A673 (cell line): ENCODE measurements at regions not wholly inside any gene's neighbourhood (a gene's known extent, or its start where the extent isn't known, plus 50 kb on each side); places are given as distances from the start of the nearest gene placed in this dataset.

Source experiments
- BruUV-seq: library from RNA; stranded (reverse); fragments of 400-500 nt; replicated peaks from 2 replicates; lab custom pipeline; 2021; lab: Mats Ljungman, UMichigan
- CTCF ChIA-PET: fragments of 300-600 bp; sonication (Branson Sonifier 250); formaldehyde crosslinking; loops from one replicate; lab custom pipeline; 2022; ENCODE audit warnings: antibody characterized with exemption; lab: Charles Lee
- POLR2A ChIA-PET: fragments of 300-600 bp; sonication (Branson Sonifier 250); formaldehyde crosslinking; loops from one replicate; lab custom pipeline; 2022; ENCODE audit warnings: antibody characterized with exemption; ENCODE audit not compliant: low non-redundant PET; lab: Charles Lee
- DNase-seq: peaks from one replicate; pipeline ENCODE4 v3.0.0-alpha.2; 2015; ENCODE audit warnings: low spot score
- H3K27ac ChIP-seq: fragments of 200-600 bp; sonication (generic); 2 replicates; pipeline ENCODE4 v1.5.1; 2016; ENCODE audit warnings: mixed run types, low read depth, mild to moderate bottlenecking, mixed read lengths, antibody characterized with exemption, low read length; ENCODE audit not compliant: poor library complexity, severe bottlenecking
- H3K27me3 ChIP-seq: fragments of 200-600 bp; sonication (generic); replicated peaks from 2 replicates; pipeline ENCODE4 v1.6.1; 2017; ENCODE audit warnings: mixed run types, low read depth, mild to moderate bottlenecking, mixed read lengths, antibody characterized with exemption, low read length; ENCODE audit not compliant: insufficient read depth, poor library complexity
- H3K36me3 ChIP-seq: fragments of 200-600 bp; sonication (generic); 2 replicates; pipeline ENCODE4 v1.6.1; 2016; ENCODE audit warnings: mixed run types, mild to moderate bottlenecking, mixed read lengths, antibody characterized with exemption, low read length; ENCODE audit not compliant: insufficient read depth, poor library complexity, severe bottlenecking
- H3K4me1 ChIP-seq: fragments of 200-600 bp; sonication (generic); 2 replicates; pipeline ENCODE4 v1.6.1; 2017; ENCODE audit warnings: mixed run types, mild to moderate bottlenecking, mixed read lengths, antibody characterized with exemption, low read length; ENCODE audit not compliant: insufficient read depth, poor library complexity, severe bottlenecking
- H3K4me3 ChIP-seq: fragments of 200-600 bp; sonication (generic); 2 replicates; pipeline ENCODE4 v1.5.1; 2016; ENCODE audit warnings: low read depth, mixed run types, mild to moderate bottlenecking, mixed read lengths, low read length; ENCODE audit not compliant: poor library complexity, severe bottlenecking
- H3K9me3 ChIP-seq: fragments of 200-600 bp; sonication (generic); 2 replicates; pipeline ENCODE4 v1.6.1; 2016; ENCODE audit warnings: mixed run types, low read depth, mild to moderate bottlenecking, mixed read lengths, antibody characterized with exemption, low read length; ENCODE audit not compliant: poor library complexity, severe bottlenecking
- EZH2 ChIP-seq: fragments of 200-600 bp; sonication (generic); IDR thresholded peaks from 2 replicates; pipeline ENCODE4 v1.6.1; 2017; ENCODE audit warnings: borderline replicate concordance, low read depth, mild to moderate bottlenecking, mixed read lengths, antibody characterized with exemption, low read length; ENCODE audit not compliant: poor library complexity, severe bottlenecking
- intact Hi-C: fragments of 100-400 bp; cut with micrococcal nuclease; formaldehyde crosslinking; loops from one replicate; pipeline ENCODE4 v1.10.0; 2022; ENCODE audit not compliant: unreplicated experiment
- TF ChIP-seq, protein P1 (sequence below): fragments of 300-800, 200-600 bp; sonication (generic); conservative IDR thresholded peaks from 2 replicates; pipeline ENCODE4 v1.5.1; 2017; ENCODE audit warnings: low read depth, mild to moderate bottlenecking, antibody characterized with exemption, low read length, moderate library complexity, mixed read lengths

DNA sequence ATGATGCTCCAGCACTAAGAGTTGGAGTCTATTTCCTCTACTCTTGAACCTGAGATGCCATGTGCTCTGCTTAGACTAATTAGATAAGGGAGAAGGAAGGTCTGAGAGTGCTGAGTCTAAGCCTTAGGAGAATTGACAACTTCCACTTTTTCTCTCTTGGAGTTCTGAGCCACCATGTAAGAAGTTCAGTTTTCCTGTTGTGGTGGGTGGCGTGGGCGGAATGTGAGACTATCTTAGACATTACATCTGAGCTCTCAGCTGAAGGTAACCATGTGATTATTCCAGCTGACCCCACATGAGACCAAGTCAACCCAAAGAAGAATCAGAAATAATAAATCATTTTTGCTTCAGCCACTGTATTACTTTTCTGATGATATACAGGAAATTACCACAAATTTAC, 404.5 kb upstream of the LRRC7 start:
- TF ChIP-seq EZH2, result no peak
- TF ChIP-seq, protein P1, sequence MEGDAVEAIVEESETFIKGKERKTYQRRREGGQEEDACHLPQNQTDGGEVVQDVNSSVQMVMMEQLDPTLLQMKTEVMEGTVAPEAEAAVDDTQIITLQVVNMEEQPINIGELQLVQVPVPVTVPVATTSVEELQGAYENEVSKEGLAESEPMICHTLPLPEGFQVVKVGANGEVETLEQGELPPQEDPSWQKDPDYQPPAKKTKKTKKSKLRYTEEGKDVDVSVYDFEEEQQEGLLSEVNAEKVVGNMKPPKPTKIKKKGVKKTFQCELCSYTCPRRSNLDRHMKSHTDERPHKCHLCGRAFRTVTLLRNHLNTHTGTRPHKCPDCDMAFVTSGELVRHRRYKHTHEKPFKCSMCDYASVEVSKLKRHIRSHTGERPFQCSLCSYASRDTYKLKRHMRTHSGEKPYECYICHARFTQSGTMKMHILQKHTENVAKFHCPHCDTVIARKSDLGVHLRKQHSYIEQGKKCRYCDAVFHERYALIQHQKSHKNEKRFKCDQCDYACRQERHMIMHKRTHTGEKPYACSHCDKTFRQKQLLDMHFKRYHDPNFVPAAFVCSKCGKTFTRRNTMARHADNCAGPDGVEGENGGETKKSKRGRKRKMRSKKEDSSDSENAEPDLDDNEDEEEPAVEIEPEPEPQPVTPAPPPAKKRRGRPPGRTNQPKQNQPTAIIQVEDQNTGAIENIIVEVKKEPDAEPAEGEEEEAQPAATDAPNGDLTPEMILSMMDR, result no peak
- Histone ChIP-seq H3K36me3 (no peaks in the 10 kb centered on the region), H3K4me3 (no peak overlapping the region), H3K27ac (no peak overlapping the region), H3K27me3 (no peaks in the 10 kb centered on the region), H3K9me3 (no peaks in the 10 kb centered on the region), H3K4me1 (no peaks in the 10 kb centered on the region)
- ChIA-PET CTCF (no interaction called here), POLR2A (no interaction called here)
- no peak for DNase-seq
- intact Hi-C loops, result no loop called here
- BruUV-seq, result no TSS peak

DNA sequence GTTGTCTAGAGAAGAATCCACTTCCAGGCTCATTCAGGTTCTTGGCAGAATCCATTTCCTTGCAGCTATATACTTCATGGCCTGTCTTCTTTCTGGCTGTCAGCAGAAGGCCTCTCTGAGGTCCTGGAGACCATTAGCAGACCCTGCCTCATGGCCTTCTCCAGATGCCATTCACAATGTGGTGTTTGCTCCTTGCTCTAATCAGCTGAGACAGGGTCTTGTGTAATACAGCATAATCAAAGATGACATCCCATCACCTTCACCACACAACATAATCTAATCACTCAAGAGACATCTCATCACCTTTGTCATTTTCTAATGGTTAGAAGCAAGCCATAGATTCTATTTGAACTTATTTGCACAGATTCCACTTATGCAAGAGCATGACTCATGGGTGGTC, 403.9 kb upstream of the LRRC7 start:
- BruUV-seq, result no TSS peak
- no peak overlapping the region for H3K4me3 ChIP-seq
- CTCF ChIA-PET, result no interaction called here
- no peak overlapping the region for H3K27ac ChIP-seq
- intact Hi-C loops, result no loop called here
- POLR2A ChIA-PET, result no interaction called here
- H3K27me3 ChIP-seq, result no peaks in the 10 kb centered on the region
- TF ChIP-seq, protein P1, result no peak
- no peak for TF ChIP-seq EZH2
- no peaks in the 10 kb centered on the region for H3K9me3 ChIP-seq
- DNase-seq, result no peak
- H3K4me1 ChIP-seq, result no peaks in the 10 kb centered on the region
- H3K36me3 ChIP-seq, result no peaks in the 10 kb centered on the region

DNA sequence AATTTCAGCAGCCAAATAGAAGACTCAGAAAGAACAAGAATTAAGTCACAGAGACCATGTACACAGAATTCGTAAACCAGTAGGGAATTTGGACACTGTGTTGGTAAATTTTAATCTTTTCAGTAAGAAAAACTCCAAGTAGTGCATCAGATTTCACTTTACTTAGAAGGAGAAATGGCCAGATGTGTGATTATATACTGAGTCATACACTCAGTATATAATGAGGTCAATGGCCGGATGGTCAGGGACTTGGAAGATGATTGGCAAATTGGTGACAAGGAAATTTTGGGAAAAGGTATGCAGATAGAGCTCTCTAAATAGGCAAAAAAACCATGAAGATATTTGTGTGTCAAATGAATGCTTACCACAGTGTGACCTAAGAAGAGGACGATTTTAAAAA, 399.8 kb upstream of the LRRC7 start:
- Histone ChIP-seq H3K27me3 (no peaks in the 10 kb centered on the region), H3K4me1 (no peaks in the 10 kb centered on the region), H3K36me3 (no peaks in the 10 kb centered on the region), H3K9me3 (no peaks in the 10 kb centered on the region), H3K4me3 (no peak overlapping the region), H3K27ac (no peak overlapping the region)
- ChIA-PET CTCF (no interaction called here), POLR2A (no interaction called here)
- TF ChIP-seq, protein P1, result no peak
- no peak for TF ChIP-seq EZH2
- intact Hi-C loops, result no loop called here
- no TSS peak for BruUV-seq
- no peak for DNase-seq
